GM21526 (cell line): ENCODE measurements at regions not wholly inside any gene's neighbourhood (a gene's known extent, or its start where the extent isn't known, plus 50 kb on each side); places are given as distances from the start of the nearest gene placed in this dataset.

ENCODE experiments used
- ATAC-seq: cut with Tn5 transposase; IDR thresholded peaks from one replicate; pipeline ENCODE4 v1.9.1; 2021; ENCODE audit warnings: moderate library complexity; ENCODE audit not compliant: unreplicated experiment, low FRiP score

DNA sequence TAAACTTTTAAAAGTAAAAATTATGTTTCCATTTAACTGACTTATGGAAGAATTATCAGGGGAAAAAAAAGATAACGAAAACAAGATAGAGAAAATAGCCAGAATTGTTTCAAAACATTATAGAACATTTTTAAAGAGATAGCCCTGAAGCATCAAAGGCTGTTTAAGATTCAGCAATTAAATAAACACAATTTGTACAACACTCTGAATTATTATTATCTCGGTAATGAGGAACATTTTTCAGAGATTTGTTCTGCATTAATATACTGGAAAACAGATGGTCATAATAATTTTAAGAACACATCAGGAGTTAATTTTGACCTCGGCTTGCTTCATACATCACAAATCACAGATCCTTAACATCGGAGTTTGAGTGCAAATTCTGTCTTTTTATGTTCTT, 643.8 kb downstream of the SORCS1 start:
- no peak for ATAC-seq

DNA sequence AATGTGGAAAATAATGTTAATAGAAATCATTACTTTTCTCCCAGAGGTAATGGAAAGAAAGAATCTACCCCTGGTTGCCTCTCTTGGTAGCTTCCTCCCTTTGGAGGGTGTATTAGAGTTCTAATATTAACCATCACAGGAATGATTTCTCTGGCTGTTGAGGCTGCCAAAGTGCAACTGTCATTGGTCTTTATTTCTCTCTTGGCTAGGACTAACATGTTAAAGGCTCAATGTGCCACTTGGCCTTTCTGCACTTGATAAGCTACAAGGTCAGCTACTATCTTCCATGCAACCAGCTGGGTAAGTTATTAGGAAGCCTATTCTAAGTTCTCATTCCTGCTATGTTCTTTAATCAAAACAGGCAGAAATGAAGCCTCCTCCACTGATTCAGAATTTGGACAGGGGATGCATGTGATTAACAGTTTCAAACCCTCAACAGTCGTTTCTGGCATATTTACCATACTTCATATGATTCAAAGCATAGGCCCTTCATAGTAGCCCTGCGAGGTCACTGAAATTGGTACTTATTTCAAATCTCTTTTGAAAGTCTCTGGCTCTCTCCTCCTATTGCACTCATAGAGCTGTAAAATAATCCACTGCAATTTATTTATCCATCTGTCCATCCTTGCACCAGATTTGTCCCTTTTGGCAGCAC, 645.0 kb downstream of the SORCS1 start:
- no peak for ATAC-seq

DNA sequence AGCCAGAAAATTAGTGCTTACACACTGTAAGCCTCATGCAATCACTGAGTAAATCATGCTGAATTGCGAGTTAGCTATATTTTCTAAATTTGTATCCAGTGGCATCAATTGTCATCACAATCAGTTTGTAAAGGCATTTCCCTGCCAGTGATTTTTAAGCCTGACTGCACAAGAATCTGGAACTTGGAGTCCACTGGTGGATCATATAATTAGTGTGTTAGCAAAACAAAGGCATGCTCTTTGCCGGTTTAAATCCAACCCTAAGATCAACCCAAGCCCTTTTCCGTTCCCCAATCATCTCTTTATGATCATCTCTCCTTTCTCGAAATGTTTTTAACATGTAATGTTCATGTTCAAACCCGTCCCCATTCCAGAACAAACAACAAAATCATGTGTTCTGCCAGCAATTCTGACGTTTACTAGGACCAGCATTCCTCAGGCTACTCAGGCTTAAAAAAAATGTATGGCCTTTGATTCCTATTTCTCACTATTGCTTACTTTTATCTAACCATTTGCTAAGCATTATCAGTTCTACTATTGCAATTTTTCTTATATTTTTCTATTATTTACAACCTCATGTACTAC, 649.2 kb downstream of the SORCS1 start:
- no peak for ATAC-seq

DNA sequence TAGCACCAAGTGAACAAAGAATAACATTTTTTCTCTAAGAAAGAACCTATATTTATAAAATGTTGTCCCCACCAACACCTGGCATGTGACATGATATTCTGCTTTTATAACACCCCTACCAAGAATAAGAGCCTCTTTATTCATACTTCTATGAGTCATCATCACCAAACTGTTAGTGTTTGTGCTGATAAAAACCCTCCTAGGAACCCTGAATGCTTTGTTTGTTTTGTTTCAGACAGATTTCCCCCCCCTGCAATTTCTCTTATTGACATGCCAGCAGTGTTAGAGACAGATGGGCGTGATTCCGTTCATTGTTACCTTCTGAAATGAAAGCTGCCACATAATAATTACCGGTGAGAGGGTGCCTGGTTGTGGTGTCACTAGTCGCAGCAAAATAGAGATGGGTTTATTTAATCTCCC, 651.1 kb downstream of the SORCS1 start:
- no peak for ATAC-seq

DNA sequence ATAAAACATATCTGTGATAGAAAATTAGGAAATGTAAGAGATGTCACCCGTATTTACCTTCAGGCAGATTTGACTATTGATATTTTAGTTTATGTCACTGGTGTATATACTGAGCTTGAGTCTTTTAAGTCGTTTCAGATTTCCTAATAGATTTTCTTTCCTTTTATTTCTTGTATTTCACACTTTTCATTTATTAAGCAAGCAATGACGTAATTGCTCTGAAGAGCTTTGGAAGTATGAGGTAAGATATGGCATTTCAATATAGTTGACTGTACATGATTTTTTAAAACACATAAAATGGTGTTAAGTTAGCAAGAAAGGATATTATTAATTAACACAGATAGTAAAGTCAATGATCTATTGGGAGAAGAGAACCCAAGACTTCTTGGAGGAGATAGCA, 652.6 kb downstream of the SORCS1 start:
- no peak for ATAC-seq

DNA sequence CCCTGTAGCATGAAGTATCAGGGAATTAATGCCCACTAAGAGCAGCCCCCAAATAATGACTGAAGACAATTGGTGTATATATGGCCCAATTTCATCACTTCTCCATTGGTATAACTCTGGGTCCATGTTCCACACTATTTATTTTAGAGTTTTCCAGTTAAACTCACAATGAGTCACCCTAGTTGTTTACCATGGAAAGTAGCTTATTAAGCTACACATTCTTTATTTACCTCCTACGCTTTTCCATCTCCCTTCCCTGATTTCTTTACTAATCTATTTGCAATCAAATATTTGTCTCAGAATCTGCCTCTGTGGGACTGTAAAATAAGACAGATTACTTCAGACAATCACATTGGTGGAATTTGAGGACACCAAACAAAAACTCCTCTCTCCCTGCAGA, 655.6 kb downstream of the SORCS1 start:
- no peak for ATAC-seq

DNA sequence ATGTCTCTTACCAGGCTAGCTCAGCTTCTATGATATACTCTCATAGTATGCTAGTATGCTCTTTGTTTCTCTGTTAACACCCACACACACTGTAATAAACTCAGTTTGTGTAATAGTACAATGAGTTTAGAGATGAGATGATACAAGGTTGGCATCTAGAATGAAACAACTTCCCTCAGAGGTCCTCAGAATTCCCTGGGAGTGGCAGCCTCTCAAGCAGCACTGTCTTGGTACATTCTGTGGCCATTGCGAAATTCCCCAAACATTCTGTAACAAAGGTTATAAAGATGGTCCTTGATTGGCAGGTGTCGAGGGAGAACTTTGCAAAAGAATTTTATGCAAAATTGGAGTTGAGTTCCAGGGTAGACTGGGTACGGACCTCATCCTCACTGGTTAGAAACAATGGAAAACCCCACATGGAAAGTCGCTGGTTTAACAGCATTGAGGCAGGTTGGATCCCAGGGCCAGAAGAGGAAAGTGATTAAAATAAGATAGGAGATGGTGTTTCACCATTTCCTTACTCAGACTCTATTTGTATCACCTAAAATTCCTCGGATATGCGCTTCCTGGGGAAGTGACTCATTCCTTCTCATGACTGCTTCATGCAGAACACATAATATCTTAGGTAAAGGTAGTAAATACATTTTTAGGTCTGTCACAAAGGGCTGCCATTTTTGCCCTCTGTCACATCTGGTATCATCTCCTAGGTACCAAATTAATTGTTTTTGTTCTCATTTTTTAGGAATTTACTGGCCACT, 657.8 kb downstream of the SORCS1 start:
- ATAC-seq, result no peak

DNA sequence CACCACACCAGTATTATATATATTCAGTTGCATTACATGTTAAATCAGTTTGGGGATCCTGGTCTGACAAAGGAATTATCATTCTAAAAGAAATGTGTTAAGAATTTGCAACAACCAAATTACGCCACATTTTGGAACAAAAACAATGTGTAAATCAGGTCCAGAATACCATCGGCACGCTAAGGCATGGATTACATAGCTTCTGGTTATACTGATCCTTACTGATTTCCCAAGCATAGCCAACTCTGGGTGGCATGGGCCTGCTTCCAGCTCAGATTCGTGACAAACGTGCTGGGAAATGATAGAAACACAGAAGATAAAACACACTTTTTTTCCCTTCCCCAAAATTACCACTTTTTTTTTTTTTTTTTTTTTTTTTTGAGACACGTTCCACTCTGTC, 660.0 kb downstream of the SORCS1 start:
- ATAC-seq, result no peak

DNA sequence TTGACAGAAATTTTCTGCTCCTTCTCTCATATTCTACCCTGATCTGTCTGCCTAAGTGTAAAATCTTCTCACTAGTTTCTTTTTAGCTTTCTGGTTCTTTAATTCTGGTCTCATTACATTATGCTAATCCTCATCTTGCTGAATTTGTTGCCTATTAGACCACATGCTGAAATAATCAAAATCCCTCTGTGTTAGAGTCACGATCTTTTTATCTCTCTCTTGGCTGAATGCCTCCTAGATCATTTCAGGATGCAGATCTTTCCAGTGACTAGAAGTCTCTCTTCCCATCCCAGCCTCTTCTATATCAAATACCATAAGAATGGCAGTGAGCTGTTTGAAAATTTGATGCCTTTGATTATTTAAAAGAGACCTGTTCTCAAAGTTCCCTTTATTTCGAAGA, 661.9 kb downstream of the SORCS1 start:
- ATAC-seq, result no peak

DNA sequence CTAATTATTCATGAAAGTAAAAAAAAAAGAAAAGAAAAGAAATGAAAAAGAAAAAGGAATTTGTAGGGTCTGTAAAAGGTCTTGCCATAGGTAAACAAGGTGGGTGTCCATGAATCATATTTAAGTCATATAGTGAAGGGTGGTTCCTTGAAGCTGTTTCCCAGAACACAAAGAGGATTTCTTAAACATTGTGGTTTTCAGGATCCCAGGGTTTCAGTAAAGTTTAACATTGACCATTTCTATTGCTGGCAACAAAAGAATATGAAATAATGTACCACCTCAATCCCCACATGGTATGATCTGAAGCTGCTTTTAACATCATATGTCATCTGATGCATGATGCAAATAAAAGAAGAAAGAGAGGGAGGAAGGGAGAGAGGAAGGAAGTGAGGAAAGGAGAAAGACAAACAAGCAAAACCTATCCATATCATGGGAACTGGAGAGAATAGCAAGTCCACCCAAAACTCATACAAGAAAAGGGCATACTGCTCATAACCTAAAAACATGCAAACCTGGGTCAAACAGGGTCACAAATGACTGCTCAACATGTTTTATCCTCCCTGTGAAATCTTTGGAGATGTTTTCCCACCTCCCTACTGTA, 663.5 kb downstream of the SORCS1 start:
- ATAC-seq, result no peak

DNA sequence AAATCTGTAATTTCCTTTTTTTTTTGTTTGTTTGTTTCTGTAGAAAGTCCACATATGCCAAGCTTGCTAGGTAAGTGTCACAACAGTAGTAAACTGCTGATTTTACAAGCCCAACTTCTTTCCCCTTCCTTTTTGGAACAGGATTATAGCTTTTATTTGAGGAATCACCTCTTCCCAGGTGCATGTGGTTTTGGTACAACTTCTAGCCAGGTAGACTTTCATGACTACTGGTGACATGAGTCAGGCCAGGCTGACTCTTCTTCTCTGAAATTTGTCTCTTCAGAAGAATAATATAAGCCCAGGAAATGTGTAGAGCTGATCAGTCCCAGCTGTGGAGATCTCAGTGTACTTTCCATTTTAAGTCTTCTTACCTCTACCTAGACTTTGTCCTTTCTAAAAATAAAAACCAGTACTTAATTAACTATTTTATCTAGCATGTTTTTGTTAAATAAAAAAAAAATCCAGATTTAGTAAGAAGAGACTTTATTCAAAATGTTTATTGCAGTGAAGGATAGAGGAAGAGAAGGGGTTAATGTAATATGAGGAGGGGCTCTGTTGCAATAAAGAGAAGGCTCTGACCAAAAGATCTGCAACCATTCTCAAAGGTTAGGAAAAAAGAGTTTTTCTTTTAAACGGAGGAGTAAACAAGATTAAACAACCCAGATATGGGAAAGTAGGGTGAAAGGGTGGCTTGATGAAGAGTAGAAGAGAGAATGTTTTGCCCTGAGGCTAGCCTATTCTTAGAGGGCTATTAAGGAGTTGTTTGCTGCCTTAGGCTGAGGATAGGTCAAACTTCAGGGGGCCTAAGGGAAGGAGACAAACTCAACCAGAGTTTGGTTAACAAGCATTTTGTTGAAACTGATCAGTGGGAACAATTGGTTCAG, 664.2 kb downstream of the SORCS1 start:
- no peak for ATAC-seq

DNA sequence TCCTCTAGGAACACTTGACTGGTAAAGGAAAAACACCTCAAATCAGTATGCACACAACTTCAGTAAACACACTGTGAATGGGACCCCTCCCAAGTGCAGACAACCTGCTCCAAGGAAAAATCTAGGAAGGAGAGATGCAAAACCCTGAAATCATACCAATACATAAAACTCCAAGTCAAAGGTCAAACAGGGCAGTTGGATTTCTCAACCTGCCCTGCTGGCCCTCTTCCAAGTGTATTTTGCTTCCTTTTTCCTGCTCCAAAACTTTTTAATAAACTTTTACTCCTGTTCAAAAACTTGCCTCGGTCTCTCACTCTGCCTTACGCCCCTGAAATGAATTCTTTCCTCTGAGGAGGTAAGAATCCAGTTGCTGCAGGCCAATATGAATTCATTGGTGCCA, 665.1 kb downstream of the SORCS1 start:
- no peak for ATAC-seq

DNA sequence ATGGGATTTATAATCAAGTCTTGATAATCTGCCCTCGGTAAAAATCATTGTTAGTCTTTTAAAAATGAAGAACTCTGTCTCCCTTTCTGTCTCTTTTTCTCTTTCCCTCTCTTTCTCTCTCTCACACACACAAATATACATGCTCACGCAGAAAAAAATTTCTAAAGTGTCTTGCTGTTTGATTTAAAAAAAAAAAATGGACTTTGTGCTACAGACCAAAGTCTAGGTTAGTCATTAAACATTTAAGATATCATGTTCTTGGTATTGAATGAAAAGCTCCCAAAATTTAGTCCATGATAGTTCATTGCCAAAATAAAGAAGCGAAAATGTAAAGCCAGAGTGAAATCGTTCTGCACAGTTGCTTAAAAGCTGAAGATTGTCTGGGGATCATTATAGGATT, 665.8 kb downstream of the SORCS1 start:
- ATAC-seq, result no peak

DNA sequence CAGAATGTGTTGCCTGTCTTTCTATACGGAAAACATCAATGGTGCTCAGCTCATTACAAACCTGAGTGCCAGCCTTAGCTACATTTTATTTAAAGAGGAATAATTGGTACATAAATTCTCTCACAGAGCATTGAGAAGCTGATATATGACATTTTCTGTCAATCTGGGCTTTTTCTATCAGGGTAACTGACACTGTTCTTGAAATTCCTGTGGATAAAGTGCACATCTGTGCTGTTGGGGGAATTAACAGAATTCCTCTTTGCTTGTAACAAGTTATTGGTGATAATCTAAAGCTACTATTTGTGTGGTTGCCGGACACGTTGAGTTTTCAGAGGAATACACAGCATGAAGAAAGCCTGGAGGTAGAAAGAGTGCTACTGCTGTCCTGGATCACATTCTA, 668.6 kb downstream of the SORCS1 start:
- ATAC-seq, result no peak

DNA sequence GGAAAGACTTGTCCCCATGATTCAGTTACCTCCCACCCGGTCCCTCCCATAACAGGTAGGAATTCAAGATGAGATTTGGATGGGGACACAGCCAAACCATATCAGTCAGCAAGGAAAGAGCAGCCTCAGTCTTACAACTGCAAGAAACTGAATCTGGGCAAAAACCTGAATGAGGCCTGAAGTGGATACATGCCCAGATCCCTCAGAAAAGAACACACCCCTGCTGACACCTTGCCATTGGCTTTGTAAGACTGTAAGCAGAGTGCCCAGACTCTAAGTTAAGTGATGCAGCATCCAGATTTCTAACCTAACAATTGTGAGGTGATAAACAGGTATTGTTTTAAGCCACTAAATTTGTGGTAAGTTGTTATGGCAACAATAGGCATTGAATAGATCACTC, 670.8 kb downstream of the SORCS1 start:
- ATAC-seq, result no peak

DNA sequence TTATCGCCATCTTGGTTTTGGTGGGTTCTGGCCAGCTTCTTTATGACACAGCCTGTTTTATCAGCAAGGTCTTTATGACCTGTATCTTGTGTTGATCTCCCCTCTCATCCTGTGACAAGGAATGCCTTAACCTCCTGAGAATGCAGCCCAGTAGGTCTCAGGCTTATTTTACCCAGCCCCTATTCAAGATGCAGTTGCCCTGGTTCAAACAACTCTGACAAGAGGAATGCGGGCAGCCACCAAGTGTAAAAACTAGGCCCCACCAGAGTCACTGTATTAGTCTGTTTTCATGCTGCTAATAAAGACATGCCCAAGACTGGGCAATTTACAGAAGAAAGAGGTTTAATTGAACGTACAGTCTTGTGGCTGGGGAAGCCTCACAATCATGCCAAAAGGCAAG, 671.3 kb downstream of the SORCS1 start:
- ATAC-seq, result no peak

DNA sequence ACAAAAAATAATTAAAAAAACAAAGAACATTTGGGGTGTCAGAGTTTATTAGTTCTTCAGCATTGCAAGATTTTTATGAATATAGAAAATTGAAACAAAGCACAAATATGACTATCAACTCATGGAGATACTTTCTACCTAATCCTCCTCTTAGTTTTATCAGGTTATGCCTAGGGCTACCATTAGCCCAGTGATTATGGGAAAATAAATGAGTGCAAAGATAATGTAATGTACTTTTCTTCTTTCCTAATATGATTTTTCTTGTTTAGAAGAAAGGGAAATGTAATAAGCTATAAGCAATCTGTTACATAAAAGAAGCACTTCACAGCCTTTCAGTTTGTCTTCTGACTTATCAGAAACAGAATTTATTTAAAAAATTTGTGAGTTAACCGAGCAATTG, 676.8 kb downstream of the SORCS1 start:
- no peak for ATAC-seq

DNA sequence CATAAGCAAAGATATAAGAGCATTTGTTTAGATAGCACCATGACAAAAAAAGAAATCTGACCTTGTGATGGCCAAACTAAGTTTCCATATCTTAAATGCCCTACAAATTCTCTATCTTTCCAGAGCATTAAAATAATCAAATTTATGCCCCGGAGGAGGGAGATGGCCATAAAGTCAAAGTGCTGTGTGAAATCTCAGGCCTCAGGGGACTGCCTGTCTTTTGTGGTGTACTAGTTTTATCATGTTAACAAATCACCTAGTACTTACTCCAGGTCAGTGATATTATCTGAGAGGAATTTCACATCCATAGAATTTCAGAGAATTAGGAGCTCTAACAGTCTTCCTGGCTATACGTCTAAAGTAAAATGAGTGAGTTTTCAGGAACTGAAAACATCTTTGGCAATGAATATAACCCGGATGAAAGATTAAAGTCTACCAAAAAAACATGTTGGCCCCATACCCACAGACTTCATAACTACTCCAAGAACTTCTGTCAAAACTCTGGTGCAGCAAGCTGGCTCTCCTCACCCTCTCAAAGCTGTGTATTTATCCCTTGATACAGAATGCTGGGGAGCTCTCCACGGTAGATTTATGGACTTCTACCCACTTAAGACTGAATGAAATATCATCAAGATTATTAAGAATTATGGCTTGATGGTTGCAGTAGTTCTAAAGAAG, 682.8 kb downstream of the SORCS1 start:
- ATAC-seq, result no peak

DNA sequence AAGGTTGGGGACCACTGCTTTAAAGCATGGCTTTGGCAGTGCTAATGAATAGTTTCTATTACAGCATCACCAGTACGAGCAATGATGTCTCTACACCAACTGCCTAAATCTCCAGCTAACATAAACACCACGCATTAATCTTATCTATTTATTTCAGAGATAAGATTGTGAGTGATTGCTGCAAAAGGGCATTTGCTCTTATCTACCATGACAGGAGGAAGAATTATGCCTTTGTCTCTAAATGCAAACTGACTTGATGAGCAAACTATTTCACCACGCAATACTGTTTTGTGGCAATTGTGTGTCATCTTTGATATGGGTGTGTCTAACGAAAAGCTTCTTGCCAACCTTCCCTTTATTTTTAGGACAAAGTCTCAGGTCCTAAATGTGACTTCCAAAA, 684.9 kb downstream of the SORCS1 start:
- no peak for ATAC-seq

DNA sequence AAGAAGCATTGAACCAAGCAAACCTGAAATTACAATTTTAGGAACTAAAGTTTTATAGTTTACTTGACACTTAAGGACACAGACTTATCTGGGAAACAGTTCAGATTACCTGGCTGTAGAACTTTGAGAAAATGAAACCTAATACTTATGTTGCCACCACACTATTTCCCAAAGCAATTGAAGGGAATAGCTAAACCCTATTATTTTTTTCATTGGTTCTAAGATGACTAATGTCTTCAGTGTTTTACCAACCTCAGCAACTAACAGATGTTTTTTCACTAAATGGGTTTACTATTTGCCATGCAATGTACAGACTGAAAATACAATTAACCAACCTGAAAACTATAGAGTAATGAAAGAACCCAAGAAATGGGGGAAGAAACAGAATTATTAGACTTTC, 689.6 kb downstream of the SORCS1 start:
- no peak for ATAC-seq
